GM19468 (cell line): ENCODE measurements at regions not wholly inside any gene's neighbourhood (a gene's known extent, or its start where the extent isn't known, plus 50 kb on each side); places are given as distances from the start of the nearest gene placed in this dataset.

Source experiments
- ATAC-seq: cut with Tn5 transposase; IDR thresholded peaks from one replicate; pipeline ENCODE4 v1.9.1; 2021; ENCODE audit warnings: mild to moderate bottlenecking, moderate library complexity, moderate number of reproducible peaks; ENCODE audit not compliant: unreplicated experiment; ENCODE audit errors: extremely low read depth

GRCh38 chr10:47218803-47219202 is 81.2 kb upstream of the GDF10 start:
- no peak for ATAC-seq

- no peak for ATAC-seq
These were observed 77.5 kb upstream of the GDF10 start for GRCh38 chr10:47222461-47222860.

GRCh38 chr10:47223236-47223635 is 76.8 kb upstream of the GDF10 start:
- no peak for ATAC-seq

DNA sequence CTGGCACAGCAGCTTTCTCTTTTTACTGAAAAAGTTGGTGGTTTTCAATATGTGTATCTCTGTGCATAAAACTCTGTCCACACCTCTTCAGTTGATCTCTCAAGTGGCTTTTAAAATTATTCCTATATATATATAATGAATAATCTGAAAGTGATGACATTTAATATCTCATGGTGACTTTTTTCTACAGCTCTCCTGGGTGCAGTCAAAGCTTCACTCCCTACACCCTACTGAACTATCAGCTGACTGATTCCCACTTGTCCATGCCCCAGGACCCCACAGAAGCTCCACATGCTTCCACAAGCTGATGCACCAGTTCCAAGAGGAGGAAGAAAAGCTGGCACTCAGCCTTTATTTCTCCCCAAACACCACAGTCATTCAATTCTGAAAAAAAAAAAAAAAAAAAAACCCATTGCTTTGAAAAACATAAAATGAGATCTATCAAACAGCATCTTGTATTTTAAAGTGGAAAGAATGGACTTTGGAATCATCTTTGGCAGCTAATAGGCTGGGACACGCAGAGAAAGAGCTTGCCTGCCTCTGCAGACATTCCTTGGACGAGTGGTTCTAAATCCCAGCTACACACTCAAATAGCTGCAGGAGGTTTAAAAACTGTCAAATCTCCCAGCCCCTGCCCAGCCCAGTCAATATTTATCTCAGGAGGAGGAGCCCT is 75.3 kb upstream of the GDF10 start:
- no peak for ATAC-seq

DNA sequence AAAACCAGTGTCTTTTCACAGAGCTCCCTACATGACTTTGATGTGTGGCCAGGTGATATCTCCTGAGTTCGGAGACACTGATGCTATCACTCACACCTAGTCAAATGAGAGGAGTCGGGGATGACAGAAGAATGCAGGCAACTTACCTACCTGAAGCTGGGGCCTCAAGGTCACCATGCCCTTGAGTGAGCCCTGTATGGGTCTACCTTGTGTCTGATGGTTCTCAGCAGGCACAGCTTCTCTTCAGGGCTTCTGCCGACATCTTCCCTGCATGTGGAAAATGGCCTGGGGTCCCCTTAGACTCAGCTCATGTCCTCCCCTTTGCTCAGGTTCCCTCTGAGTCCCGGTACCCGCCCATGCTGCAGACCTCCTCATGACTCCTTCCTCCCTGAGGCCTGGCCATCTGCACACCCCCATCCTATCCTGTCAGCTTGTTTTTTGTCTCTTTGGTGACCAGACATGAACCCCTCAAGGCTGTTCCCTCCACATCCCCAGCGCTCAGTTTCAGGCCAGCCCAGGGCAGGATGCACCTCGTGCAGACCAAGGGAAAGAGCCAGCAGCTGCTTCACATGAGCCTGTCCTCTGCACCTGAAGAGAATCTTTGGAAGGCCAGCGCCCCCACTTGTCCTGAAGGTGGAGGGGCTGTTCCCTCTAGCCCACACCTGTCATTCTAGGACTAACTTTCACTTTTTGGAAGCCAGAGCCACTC is 74.6 kb upstream of the GDF10 start:
- no peak for ATAC-seq

GRCh38 chr10:47225928-47226645 is 73.9 kb upstream of the GDF10 start:
- ATAC-seq, result no peak

- no peak for ATAC-seq
These were observed 69.5 kb upstream of the GDF10 start for GRCh38 chr10:47230482-47230881.

- ATAC-seq, result no peak
These were observed 69.0 kb upstream of the GDF10 start for GRCh38 chr10:47230957-47231356.

GRCh38 chr10:47231414-47231813 is 68.6 kb upstream of the GDF10 start:
- no peak for ATAC-seq

DNA sequence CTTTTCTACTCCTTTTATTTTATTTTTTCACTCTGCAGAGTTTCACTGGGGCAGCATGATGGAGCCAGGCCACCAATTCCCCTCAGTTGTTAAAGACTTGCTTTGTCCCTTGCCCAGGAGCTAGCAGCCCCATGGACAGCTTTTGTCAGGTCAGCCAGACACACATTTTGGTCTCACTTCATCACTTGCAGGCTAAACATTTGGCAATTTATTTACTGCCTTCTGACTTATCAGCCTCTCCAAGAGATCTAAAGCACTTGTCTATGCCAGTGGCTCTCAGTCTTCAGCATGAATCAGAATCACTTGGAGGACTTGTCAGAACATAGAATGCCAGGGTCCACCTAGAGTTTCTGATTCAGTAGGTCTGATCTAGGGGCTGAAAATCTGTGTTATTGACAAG is 66.4 kb upstream of the GDF10 start:
- ATAC-seq, result no peak

GRCh38 chr10:47235484-47235883 is 64.5 kb upstream of the GDF10 start:
- no peak for ATAC-seq

DNA sequence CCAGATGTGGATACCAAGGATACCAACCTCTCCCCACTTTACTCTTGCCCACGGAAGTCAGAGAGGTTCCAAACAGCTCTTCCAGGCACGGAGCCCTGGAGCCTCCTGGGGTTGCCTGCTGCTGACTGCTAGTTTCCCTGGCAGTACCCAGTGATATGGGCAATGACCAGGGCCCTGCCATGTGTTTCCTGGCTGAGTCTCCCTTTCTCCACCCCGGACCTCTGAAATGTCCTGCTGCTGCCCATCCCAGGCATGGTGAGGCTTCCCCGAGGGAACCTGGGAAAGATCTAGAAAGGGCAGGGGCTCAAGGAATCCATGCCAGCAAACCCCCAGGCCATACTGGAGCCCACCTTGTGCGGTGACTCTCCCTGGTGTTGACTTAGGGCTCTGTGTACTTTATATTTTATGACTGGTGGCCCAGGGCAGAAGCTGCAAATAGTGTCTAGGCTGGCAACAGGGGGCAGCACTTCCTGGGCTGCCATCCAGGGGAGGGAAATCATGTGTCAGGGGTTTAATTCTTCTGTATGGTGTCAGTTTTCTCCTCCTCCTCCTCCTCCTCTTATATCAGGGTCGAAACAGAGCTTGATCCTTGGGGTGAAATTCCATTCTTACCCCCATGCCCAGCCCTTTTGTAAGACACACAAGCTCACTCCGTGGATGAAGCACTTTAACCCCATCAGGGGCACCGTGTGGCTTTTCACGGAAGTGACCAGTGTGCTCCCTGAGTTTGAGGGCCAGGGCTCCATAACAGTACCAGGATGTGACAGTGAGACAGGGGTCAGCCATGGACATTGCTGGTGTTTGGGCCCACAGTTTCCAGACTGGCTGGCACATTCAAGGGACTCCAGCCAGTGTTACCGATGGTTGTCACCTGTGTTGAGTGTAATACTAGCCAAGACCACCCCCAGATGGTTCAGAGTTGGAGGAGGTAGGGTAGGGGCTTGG is 62.4 kb upstream of the GDF10 start:
- ATAC-seq, result no peak

DNA sequence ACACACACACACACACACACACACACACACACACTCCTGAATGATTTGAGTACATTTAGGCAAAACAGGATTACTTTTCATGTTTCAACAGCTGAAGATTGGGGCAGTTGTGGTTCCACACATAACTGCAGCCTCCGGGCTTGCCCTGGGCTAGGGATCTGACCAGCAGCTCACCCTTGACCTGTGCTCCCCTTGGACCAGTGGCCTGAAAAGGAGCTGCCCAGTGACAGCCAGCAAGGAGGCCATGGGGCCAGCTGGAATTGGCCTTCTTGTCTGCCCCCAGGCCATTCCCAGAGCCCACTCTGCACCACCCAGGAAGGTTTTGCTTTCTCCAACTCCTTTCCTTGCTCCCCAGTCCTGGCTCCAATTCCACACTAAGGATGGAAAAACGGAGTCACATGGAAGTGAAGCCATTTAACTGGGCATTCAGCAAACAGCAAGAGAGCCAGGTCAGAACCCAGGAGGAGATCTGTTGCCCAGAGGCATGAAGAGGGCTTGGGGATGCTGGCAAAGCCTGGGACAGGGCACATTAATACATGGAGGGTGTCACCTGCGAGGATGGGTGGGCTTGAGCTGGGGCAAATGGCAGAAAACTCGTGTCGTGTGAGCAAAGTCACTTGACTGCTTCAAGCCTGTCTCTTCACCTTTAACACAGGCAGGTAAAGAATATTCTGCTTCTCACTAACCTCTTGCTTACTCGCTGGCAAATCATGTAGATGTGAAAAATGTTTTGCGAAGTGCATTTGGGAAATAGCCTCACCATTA is 61.5 kb upstream of the GDF10 start:
- no peak for ATAC-seq

DNA sequence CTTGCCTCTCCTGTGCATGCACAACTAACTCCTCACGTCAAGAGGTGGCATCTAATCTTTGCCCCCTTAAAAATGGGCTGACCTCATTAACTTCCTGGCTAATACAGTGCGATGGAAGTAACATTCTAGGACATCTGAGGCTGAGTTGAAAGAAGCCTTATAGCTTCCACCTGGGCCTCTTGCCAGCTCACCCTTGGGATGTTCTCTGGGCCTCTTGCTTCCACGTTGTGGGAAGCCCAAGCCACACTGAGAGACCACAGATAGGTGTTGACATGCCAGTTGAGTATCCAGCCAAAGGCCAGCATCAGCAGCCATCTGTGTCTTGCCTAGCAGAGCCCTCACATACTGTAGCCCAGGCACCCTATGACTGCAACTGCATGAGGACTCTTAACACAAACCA is 60.8 kb upstream of the GDF10 start:
- no peak for ATAC-seq

DNA sequence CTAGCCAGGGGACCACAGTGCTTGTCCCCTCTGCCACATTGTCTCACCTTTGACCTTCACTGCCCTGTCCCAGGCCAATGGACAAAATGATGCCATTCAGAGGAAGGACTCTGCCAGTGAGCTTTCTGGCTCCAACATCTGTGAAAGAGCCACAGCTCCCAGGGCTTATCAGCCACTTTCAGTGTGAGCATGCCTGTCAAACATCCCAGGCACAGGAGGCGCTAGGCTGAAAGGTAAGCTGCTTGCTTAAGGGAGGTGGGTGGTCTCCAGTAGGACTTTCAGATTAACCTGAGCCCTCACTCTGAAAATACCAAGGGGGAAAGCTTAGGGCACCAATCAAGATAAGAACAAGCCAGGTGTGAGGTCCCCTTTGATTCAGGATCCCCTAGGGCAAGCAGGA is 59.8 kb upstream of the GDF10 start:
- ATAC-seq, result no peak

DNA sequence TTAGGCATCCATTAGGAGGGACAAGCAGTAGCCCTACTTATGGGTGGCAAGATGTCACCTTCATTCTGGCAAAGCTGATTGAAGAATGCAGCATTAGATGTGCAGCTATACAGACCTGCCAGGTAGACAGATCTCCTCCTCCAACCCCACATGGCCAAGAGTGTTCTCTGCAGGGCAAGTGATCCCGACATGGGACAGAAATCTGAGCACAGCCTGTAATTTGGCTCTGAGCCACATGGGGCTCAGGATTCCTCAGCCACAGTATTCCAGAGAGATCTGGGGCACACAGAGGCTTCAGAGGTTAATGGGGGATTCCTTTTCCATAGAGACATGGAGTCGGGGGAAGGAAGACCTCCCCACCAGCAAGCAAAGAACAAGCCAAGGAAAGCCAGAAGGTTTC is 58.7 kb upstream of the GDF10 start:
- ATAC-seq, result no peak

DNA sequence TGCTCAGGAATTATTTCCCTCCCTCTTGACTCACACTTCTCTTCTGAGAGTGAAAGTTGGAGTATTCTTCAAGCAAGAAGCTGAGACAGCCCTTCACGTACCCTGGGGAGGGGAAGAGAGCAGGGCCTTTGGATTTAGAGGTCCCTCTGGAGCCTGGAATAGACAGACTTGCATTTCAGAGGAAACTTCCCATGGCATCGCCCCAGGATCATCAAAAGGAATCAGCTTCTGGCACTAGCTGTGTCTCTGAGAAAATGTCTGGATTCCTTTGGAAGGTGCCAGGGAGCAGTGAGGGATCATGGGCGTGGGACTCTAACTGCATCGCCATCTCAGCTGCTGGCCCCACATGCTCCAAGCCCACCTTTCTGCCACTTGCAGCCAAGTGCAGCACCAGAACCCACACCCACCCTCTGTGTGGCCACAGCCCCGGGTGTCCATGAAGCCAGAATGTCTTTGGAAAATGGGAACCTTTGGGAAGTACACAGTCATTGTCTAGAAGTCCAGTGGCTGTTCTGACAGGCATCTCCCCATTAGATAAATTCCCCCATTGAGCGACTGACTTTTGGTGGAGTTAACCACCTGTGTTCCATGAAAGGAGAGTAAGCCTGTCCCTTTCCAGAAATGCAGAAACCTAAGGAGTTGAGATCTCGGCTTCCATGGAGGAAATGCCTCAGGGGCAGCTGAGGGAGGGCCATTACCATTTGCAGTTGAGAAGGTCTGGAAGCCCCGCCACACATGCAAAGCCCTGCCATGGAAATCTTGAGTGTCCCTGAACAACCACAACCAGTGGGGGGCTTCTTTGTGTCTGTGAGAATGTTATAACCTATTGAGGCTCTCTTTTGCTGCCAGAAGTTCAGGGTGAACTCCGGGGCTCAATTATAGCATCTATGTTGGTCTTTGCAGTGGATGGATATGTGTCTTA is 57.8 kb upstream of the GDF10 start:
- no peak for ATAC-seq

DNA sequence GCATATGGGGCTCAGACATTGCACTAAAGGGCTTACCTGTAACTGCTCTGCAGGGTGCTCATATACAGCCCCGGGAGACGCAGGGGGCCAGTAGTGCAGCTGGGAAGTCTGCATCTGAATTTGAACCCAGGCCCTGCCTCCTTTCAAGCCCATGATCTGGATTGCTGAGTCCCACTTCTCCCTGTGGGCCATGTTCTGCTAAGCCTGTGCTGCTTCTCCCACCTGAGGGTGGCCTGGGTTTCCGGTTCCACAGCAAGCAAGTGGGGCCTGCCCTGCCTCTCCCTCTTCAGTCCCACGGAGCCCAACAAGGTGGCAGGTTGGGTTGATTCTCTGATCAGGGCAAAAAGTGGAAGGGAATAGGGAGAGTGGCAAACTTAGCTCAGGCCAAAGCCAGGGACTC is 56.6 kb upstream of the GDF10 start:
- no peak for ATAC-seq

DNA sequence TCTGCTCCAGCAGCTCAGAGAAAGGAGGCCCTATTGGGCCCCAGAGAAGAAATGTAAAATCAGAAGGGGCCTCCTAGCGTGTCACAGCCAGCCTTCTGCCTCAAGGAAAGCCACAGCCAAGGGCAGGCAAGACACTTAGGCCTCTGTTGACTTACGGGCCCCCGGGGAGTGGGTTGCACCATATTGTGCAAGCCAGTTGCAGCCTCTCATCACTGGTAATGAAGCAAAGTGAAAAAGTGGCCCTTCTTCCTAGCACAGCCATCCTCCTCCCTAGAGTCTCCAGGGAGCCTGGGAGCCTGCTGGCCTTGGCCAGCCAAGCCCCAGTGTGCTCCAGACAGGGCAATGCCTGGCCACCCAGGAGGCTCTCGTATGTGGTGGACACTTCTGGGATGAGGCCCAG is 56.2 kb upstream of the GDF10 start:
- ATAC-seq, result no peak
